ENCODE measurements at regions not wholly inside any gene's neighbourhood (a gene's known extent, or its start where the extent isn't known, plus 50 kb on each side); places are given as distances from the start of the nearest gene placed in this dataset.

DNA sequence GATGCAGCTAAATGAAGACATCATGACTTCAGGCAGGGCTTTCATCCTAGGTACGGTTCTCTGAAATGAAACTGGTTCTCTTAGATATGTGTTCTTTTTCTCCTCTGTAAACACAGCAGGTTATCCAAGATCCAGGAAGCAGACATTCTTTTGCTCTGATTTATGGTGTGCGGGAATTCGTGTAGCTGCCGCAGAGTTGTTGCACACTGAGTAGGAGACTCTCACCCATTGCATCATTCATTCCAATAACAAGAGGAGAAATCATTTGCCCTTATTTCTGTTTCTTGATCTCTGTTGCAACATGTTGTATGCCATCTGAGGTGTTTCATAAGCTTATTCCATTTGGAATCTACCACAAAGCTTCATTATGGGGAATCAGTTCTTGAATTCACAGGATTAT is 133.6 kb upstream of the VCX2 start:
- H3K27me3 ChIP-seq, result no peaks in the 10 kb centered on the region
- no peak for DNase-seq (ENCODE audit: low spot score in 2 of 2)
- TF ChIP-seq, protein P1, sequence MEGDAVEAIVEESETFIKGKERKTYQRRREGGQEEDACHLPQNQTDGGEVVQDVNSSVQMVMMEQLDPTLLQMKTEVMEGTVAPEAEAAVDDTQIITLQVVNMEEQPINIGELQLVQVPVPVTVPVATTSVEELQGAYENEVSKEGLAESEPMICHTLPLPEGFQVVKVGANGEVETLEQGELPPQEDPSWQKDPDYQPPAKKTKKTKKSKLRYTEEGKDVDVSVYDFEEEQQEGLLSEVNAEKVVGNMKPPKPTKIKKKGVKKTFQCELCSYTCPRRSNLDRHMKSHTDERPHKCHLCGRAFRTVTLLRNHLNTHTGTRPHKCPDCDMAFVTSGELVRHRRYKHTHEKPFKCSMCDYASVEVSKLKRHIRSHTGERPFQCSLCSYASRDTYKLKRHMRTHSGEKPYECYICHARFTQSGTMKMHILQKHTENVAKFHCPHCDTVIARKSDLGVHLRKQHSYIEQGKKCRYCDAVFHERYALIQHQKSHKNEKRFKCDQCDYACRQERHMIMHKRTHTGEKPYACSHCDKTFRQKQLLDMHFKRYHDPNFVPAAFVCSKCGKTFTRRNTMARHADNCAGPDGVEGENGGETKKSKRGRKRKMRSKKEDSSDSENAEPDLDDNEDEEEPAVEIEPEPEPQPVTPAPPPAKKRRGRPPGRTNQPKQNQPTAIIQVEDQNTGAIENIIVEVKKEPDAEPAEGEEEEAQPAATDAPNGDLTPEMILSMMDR (IDR thresholded peaks at IDR 0.05), result no peak
- no peaks in the 10 kb centered on the region for H3K9me3 ChIP-seq
- H3K4me3 ChIP-seq, result no peak overlapping the region
- H3K36me3 ChIP-seq, result no peaks in the 10 kb centered on the region
- H3K4me1 ChIP-seq, result no peaks in the 10 kb centered on the region
- no peak overlapping the region for H3K27ac ChIP-seq
- intact Hi-C loops (cut with DNase I), result no loop called here

DNA sequence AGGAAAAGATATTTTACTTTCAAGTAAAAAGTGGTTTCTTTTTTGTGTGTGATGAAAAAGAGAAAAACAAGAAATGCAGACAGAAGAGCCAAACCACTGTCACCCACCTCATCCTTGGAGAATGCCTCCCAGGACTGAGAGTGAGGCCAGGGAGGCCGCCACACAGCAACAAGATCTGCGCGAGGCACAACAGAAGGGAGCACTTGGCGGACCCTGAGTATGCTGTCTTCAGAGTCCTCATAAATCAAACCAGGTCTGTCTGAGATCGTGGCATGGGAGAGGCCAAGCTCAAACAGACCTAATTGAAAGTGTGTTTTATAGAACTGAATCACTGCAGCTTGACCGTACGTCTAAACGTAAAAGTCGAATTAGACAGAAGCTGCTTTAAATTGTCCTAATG is 134.3 kb upstream of the VCX2 start:
- intact Hi-C loops (cut with DNase I), result no loop called here
- Histone ChIP-seq H3K4me3 (no peak overlapping the region), H3K27me3 (no peaks in the 10 kb centered on the region), H3K9me3 (no peaks in the 10 kb centered on the region), H3K4me1 (no peaks in the 10 kb centered on the region), H3K36me3 (no peaks in the 10 kb centered on the region), H3K27ac (no peak overlapping the region)
- DNase-seq (ENCODE audit: low spot score in 2 of 2), result no peak
- TF ChIP-seq, protein P1 (IDR thresholded peaks at IDR 0.05), result no peak

- no peak overlapping the region for H3K27ac ChIP-seq
- no peaks in the 10 kb centered on the region for H3K27me3 ChIP-seq
- H3K4me1 ChIP-seq, result no peaks in the 10 kb centered on the region
- TF ChIP-seq, protein P1 (IDR thresholded peaks at IDR 0.05), result no peak
- intact Hi-C loops (cut with DNase I), result no loop called here
- H3K4me3 ChIP-seq, result no peak overlapping the region
- no peaks in the 10 kb centered on the region for H3K36me3 ChIP-seq
- no peak for DNase-seq (ENCODE audit: low spot score in 2 of 2)
- H3K9me3 ChIP-seq, result no peaks in the 10 kb centered on the region
Measured at GRCh38 chrX:8306291-8306925, 135.3 kb upstream of the VCX2 start.

GRCh38 chrX:8310409-8310808 is 139.3 kb upstream of the VCX2 start:
- DNase-seq (ENCODE audit: low spot score in 2 of 2), result no peak
- no peaks in the 10 kb centered on the region for H3K27me3 ChIP-seq
- H3K36me3 ChIP-seq, result no peaks in the 10 kb centered on the region
- TF ChIP-seq, protein P1 (IDR thresholded peaks at IDR 0.05), result no peak
- H3K4me3 ChIP-seq, result no peak overlapping the region
- intact Hi-C loops (cut with DNase I), result no loop called here
- no peaks in the 10 kb centered on the region for H3K4me1 ChIP-seq
- no peak overlapping the region for H3K27ac ChIP-seq
- no peaks in the 10 kb centered on the region for H3K9me3 ChIP-seq

DNA sequence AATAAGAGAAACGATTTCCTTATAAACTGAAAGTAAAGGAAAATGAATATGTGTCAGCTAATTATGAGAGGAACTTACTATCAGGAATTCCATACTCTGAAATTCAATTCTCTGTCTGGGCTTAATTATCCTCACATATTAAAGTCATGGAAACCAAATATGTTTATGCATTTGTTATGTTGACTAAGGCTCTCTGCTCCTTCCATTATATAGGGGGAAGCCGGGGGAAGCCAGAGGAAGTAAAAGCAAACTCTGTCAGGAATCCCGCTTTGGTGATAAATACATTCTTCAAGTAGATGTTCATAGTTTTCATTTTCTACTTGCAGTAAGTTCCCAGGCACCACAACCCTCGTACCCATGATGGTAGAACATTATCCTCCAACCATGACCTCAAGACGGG is 142.8 kb upstream of the VCX2 start:
- no peak overlapping the region for H3K4me3 ChIP-seq
- no peak overlapping the region for H3K27ac ChIP-seq
- intact Hi-C loops (cut with DNase I), result no loop called here
- TF ChIP-seq, protein P1 (IDR thresholded peaks at IDR 0.05), result no peak
- no peaks in the 10 kb centered on the region for H3K27me3 ChIP-seq
- H3K9me3 ChIP-seq, result no peaks in the 10 kb centered on the region
- no peaks in the 10 kb centered on the region for H3K4me1 ChIP-seq
- no peak for DNase-seq (ENCODE audit: low spot score in 2 of 2)
- H3K36me3 ChIP-seq, result no peaks in the 10 kb centered on the region

- H3K27ac ChIP-seq, result no peak overlapping the region
- H3K27me3 ChIP-seq, result no peaks in the 10 kb centered on the region
- H3K36me3 ChIP-seq, result no peaks in the 10 kb centered on the region
- intact Hi-C loops (cut with DNase I), result no loop called here
- TF ChIP-seq, protein P1 (IDR thresholded peaks at IDR 0.05), result no peak
- no peaks in the 10 kb centered on the region for H3K9me3 ChIP-seq
- H3K4me3 ChIP-seq, result no peak overlapping the region
- no peaks in the 10 kb centered on the region for H3K4me1 ChIP-seq
- DNase-seq (ENCODE audit: low spot score in 2 of 2), result no peak
Measured at GRCh38 chrX:8314881-8315280, 143.8 kb upstream of the VCX2 start.

All from ascending aorta (tissue), 2 donors.